HL-60 (cell line): ENCODE measurements at regions not wholly inside any gene's neighbourhood (a gene's known extent, or its start where the extent isn't known, plus 50 kb on each side); places are given as distances from the start of the nearest gene placed in this dataset.

ENCODE experiments used
- CTCF ChIP-seq: IDR thresholded peaks from one replicate; pipeline ENCODE4 v1.5.1; 2011; ENCODE audit warnings: low read length, control low read depth, inconsistent platforms; ENCODE audit not compliant: insufficient read depth
- POLR2AphosphoS5 ChIP-seq: IDR thresholded peaks from 2 replicates; pipeline ENCODE4 v1.6.1; 2012; ENCODE audit warnings: low read depth
- REST ChIP-seq: IDR thresholded peaks from 2 replicates; pipeline ENCODE4 v1.6.1; 2012; ENCODE audit warnings: low read depth; ENCODE audit not compliant: insufficient replicate concordance

DNA sequence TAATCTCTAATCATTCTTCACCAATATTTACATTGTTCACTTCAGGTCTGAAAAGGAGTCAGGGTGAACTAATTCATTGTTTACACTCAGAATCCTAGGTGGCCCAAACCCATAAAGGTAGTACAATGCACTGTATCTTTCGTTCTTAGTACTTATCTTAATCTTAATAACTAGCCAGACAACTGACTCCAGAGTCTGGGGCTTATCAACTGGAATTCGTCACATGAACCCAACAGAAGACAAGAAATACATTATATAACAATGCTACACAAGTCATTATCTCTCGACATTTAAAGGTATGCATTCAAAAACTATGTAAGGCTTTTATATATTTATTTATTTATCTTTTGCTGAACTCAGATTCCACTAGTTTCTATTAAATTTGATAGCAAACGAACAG is 125.9 kb upstream of the ESRRG start:
- TF ChIP-seq CTCF (no peak), POLR2AphosphoS5 (no peak), REST (no peak)
